ENCODE measurements at regions not wholly inside any gene's neighbourhood (a gene's known extent, or its start where the extent isn't known, plus 50 kb on each side); places are given as distances from the start of the nearest gene placed in this dataset.

- WGBS (ENCODE audit: insufficient coverage, low coverage, missing lambda C conversion rate), result 4% methylated on average over 3 of the region's 3 CpGs
- FAIRE-seq, result no peak
Observed at GRCh38 chr5:61254969-61255555, 77.0 kb upstream of the ZSWIM6 start.

More at GRCh38 chr5:61254969-61255555, 77.0 kb upstream of the ZSWIM6 start:
- in situ Hi-C loops (cut with MboI), result no loop called here
- H3K9ac ChIP-seq (ENCODE audit: insufficient read depth in 1 of 2, low read depth in 2 of 2, low read length in 2 of 2), result no peak overlapping the region
- no peaks in the 10 kb centered on the region for H3K9me1 ChIP-seq (ENCODE audit: control insufficient read depth, insufficient read depth, low read length)
- no peaks in the 10 kb centered on the region for H3K9me3 ChIP-seq (replicated peaks; ENCODE audit: control insufficient read depth, insufficient read depth, low read depth, low read length)
- H3K4me1 ChIP-seq (replicated peaks in 1 of 2; ENCODE audit: control insufficient read depth in 2 of 2, insufficient read depth in 2 of 2, low read length in 2 of 2), result no peaks in the 10 kb centered on the region
- CTCF ChIA-PET (ENCODE audit: low intra/inter-chr PET ratio), result no interaction called here
- TF ChIP-seq TCF7L2 (IDR thresholded peaks at IDR 0.05; ENCODE audit: low read depth, low read length) (no peak), GTF2A2 (tag; IDR thresholded peaks at IDR 0.05) (no peak), MEIS2 (IDR thresholded peaks at IDR 0.05; ENCODE audit: partially characterized antibody) (no peak), ZNF23 (CRISPR knock-in tag; IDR thresholded peaks at IDR 0.05) (no peak), PBX2 (CRISPR knock-in tag; IDR thresholded peaks at IDR 0.05; ENCODE audit: low read depth) (no peak), PBX2 (tag; conservative IDR thresholded peaks at IDR 0.05; ENCODE audit: low read depth) (no peak), TAF15 (IDR thresholded peaks at IDR 0.05; ENCODE audit: low read depth, low read length) (no peak), TCFL5 (CRISPR knock-in tag; conservative IDR thresholded peaks at IDR 0.05) (no peak), HOMEZ (CRISPR knock-in tag; IDR thresholded peaks at IDR 0.05) (no peak), POLR2B (IDR thresholded peaks at IDR 0.05; ENCODE audit: low read depth, partially characterized antibody) (no peak), RREB1 (CRISPR knock-in tag; IDR thresholded peaks at IDR 0.05) (no peak)
- no peak for ATAC-seq
- peaks cover 14 to 26% of the 10 kb centered on the region in 2 experiments for H3K27me3 ChIP-seq (ENCODE audit: control insufficient read depth in 2 of 2, insufficient read depth in 2 of 2, low read length in 2 of 2)
- BruUV-seq (replicated peaks), result no TSS peak
- no peak overlapping the region for H2AFZ ChIP-seq (ENCODE audit: low read depth, low read length)
- no peaks in the 10 kb centered on the region for H3K36me3 ChIP-seq (ENCODE audit: control insufficient read depth, insufficient read depth, low read length)
- intact Hi-C loops (cut with micrococcal nuclease), result no loop called here
- no peak overlapping the region for H3K27ac ChIP-seq (ENCODE audit: extremely low read depth, low read depth, low read length)
- H3K79me2 ChIP-seq (ENCODE audit: control insufficient read depth, insufficient read depth, low read length), result no peaks in the 10 kb centered on the region
- no peak overlapping the region for H3K4me2 ChIP-seq (ENCODE audit: insufficient read depth, low read length)
- POLR2A ChIA-PET, result no interaction called here
- DNase-seq (ENCODE audit: extremely low read depth in 1 of 4, low spot score in 3 of 4), result no peak
- no peak overlapping the region for H3K4me3 ChIP-seq
- H4K20me1 ChIP-seq (replicated peaks; ENCODE audit: control insufficient read depth, insufficient read depth, low read length), result no peaks in the 10 kb centered on the region

Measured in K562 (cell line).